ENCODE measurements at regions not wholly inside any gene's neighbourhood (a gene's known extent, or its start where the extent isn't known, plus 50 kb on each side); places are given as distances from the start of the nearest gene placed in this dataset.

- TF ChIP-seq CTCF (IDR thresholded peaks at IDR 0.05; ENCODE audit: low read length) (no peak), EZH2phosphoT487 (IDR thresholded peaks at IDR 0.05; ENCODE audit: low read length) (no peak), EZH2 (optimal IDR thresholded peaks at IDR 0.05; ENCODE audit: low read depth, low read length) (no peak)
These were observed 564.3 kb upstream of the MARCKS start for GRCh38 chr6:113292646-113293422.

Data from MM.1S (cell line).